Kidney epithelial cell (primary cell): ENCODE measurements at regions not wholly inside any gene's neighbourhood (a gene's known extent, or its start where the extent isn't known, plus 50 kb on each side); places are given as distances from the start of the nearest gene placed in this dataset.
"Not testable (repeated sequence)": the region's sequence is repeated elsewhere in the genome, so short reads cannot be mapped to it uniquely, and the experiment has no call there.

ENCODE experiments used
- DNase-seq: peaks from one replicate; pipeline ENCODE4 v3.0.0-alpha.2; 2010; ENCODE audit warnings: low read depth
- H3K27me3 ChIP-seq: 2 replicates; pipeline ENCODE4 v1.6.0; 2011; ENCODE audit warnings: low read length; ENCODE audit not compliant: control insufficient read depth, insufficient read depth
- H3K36me3 ChIP-seq: 2 replicates; pipeline ENCODE4 v1.5.1; 2011; ENCODE audit warnings: low read length; ENCODE audit not compliant: control insufficient read depth, insufficient read depth
- H3K4me3 ChIP-seq: 2 replicates; pipeline ENCODE4 v1.5.1; 2011; ENCODE audit warnings: low read depth, mild to moderate bottlenecking, control low read depth, low read length
- TF ChIP-seq, protein P1 (sequence below): IDR thresholded peaks from 2 replicates; pipeline ENCODE4 v1.5.1; 2011; ENCODE audit warnings: mild to moderate bottlenecking, moderate library complexity, low read length, control low read depth, inconsistent platforms; ENCODE audit not compliant: insufficient read depth, poor library complexity, severe bottlenecking

DNA sequence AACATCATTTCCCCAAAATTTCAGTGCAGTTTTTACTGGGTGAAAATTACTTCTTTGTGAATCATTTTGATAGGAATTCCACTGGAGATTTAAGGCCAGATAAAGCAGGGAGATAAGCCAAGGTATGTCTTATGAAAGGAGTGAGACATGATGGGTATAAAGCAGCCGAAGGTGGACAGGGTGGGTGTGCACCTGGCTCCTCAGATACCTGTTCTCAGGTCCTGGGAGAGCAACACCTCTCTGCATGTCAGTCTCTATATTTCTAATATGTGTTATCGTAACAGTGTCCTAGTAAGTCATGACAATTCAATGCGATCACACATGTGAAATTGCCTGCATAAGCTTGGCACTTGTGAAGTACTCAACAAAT lies 768.8 kb downstream of the RNF144A start:
- Histone ChIP-seq H3K27me3 (no peaks in the 10 kb centered on the region), H3K36me3 (no peaks in the 10 kb centered on the region), H3K4me3 (no peak overlapping the region)
- no peak for DNase-seq
- TF ChIP-seq, protein P1, sequence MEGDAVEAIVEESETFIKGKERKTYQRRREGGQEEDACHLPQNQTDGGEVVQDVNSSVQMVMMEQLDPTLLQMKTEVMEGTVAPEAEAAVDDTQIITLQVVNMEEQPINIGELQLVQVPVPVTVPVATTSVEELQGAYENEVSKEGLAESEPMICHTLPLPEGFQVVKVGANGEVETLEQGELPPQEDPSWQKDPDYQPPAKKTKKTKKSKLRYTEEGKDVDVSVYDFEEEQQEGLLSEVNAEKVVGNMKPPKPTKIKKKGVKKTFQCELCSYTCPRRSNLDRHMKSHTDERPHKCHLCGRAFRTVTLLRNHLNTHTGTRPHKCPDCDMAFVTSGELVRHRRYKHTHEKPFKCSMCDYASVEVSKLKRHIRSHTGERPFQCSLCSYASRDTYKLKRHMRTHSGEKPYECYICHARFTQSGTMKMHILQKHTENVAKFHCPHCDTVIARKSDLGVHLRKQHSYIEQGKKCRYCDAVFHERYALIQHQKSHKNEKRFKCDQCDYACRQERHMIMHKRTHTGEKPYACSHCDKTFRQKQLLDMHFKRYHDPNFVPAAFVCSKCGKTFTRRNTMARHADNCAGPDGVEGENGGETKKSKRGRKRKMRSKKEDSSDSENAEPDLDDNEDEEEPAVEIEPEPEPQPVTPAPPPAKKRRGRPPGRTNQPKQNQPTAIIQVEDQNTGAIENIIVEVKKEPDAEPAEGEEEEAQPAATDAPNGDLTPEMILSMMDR = no peak

DNA sequence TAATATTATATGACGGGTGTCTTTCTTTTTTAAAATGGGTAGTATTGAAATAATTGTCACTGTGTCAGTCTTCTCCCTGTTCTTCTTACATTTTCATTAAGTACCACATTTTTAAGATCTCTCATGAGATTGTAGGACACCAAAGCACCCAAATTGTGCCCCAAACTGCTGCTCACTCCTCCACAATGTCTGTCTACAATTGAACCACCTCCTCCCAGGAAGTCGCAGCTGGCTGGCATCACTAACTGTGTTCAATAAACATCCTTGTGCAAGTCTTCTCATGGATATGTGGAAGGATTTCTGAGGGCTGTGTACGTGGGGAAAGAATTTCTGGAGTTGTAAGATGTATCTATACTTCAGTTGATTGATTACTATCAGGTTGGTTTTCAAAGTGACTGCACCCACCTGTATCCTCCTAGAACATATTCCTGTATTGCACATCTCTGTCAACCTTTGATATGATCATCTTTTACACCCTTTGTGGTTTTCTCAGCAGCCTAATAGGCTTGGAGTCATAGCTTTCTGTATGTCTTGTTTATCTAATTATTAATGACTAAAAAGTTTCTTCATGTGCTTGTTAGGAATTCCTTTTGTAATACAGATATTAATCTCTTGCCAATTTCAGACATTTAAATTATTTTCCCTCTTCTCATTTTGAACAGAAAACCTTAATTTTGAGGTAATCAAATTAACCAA lies 774.9 kb downstream of the RNF144A start:
- TF ChIP-seq, protein P1 = no peak
- Histone ChIP-seq H3K4me3 (no peak overlapping the region), H3K36me3 (no peaks in the 10 kb centered on the region), H3K27me3 (no peaks in the 10 kb centered on the region)
- DNase-seq = no peak

DNA sequence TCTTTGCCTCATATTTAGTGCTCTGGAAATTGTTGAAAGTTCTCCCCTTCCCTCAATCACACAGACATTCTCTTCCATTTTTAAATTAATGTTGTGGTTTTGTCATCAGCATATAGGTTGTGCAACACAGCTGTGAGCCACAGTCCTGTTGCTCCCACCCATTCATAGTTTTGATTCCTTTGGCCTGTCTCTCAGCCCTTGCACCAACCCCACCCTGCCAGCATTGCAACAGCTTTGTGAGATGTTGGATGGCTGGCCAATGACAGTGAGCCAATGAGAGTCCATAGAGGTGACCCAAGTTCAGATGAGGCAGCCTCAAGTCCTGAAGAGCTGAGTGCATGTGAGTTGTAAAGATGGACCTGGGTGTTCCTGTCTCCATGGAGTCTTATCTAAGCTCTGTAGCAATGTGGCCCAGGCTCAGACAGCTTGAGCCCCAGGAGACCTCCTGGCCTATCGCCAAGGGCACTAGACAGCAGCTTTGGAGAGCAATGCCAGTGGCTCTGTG lies 775.5 kb downstream of the RNF144A start:
- H3K36me3 ChIP-seq = no peaks in the 10 kb centered on the region
- no peak for DNase-seq
- no peak overlapping the region for H3K4me3 ChIP-seq
- TF ChIP-seq, protein P1 = no peak
- H3K27me3 ChIP-seq = no peaks in the 10 kb centered on the region

DNA sequence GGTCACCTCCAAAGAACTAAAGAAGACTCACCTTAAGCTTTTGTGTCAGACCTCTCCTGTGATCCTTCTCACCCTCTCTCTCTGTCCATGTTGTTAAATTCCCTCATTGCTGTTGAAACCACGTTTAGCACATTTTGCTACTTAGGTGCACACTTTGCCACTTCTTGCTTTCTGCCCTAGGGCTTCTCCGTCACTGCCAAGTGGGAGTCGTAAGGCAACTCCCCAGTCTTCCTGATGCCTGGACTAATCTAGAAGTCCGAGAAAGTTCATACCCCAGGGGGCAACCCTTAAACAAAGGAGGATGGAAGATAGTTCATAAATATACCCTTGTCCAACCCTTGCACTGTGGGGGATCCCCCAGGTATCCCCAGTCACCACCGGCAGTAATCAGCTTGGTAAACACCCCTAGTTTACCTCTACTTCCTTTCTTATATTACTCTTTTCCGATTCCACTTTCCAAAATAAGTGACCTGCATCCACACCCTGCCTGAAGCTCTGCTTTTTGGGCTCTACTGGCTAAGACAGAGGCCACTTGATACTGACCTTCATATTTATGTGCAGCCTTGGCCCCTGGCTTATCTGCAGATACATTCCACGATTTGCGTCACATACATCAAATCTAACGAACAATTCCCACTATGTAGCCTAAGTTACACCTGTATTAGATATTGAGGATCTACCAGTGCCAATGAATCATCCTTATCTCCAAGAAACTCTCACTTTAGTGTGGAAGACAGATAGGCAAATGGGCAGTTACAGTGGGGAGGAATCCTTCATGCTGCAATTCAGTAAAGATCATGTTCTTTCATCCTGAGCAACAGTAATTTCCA lies 776.2 kb downstream of the RNF144A start:
- no peaks in the 10 kb centered on the region for H3K36me3 ChIP-seq
- no peaks in the 10 kb centered on the region for H3K27me3 ChIP-seq
- no peak overlapping the region for H3K4me3 ChIP-seq
- no peak for DNase-seq
- TF ChIP-seq, protein P1 = no peak

DNA sequence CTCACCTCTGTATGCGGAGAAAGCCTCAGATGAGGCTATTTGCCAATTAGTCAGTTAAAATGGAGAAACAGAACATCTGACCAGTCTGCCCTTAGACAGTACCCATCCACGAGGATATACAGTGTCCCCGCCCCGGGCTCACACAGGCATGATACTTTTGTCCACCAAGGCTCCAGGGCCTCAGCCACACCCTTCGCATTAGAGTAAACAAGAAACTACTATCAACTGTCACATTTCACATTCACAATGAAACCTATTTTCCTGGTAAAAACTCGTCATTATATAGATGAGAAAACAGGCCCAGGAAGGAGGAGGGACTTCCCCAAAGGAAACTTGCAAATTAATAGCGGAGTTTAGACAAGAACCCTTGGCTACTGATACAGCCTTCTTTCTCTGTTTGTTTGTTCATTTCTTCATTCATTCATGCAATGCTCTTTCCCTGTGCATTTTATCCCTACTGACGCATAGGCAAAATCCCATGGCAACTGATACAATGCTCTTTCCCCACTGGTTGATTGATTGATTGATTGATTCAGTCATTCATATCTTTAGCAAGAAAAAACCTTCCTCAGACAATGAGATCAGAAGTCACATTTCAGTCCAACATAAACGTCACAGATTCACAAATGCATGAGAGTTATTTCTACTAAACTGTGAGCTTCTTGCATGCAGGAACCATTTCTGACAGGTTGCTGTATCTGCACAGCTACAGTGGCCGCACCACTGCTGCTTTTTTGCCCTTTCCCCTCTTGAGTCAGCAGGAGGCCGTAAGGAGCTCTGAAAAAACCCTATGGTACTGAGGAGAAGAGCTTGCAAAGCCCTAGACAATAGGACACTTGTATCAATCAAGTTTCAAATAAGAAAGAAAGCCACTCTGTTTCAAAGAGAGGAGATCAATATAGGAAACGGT lies 777.1 kb downstream of the RNF144A start:
- TF ChIP-seq, protein P1 = no peak
- Histone ChIP-seq H3K36me3 (no peaks in the 10 kb centered on the region), H3K4me3 (no peak overlapping the region), H3K27me3 (no peaks in the 10 kb centered on the region)
- no peak for DNase-seq

DNA sequence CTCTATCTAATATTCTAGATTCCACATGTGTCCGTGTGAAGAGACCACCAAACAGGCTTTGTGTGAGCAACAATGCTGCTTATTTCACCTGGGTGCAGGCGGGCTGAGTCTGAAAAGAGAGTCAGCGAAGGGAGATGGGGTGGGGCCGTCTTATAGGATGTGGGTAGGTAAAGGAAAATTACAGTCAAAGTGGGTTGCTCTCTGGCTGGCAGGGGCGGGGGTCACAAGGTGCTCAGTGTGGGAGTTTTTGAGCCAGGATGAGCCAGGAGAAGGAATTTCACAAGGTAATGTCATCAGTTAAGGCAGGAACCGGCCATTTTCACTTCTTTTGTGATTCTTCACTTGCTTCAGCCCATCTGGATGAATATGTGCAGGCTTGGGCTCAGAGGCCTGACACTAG lies 779.3 kb downstream of the RNF144A start:
- DNase-seq, H3K36me3 ChIP-seq, H3K27me3 ChIP-seq, H3K4me3 ChIP-seq: not testable (repeated sequence)
